B cell (primary cell): ENCODE measurements at regions not wholly inside any gene's neighbourhood (a gene's known extent, or its start where the extent isn't known, plus 50 kb on each side); places are given as distances from the start of the nearest gene placed in this dataset.

Experiments
- ATAC-seq: fragments of 200-7000 bp; cut with Tn5 transposase; one replicate; pipeline ENCODE4 v1.10.0; 2021; ENCODE audit warnings: low read depth, mild to moderate bottlenecking, moderate number of reproducible peaks, moderate library complexity
- CTCF ChIA-PET: fragments of 350-600 bp; sonication (Branson Sonifier 250); formaldehyde crosslinking; loops from one replicate; lab custom pipeline; 2021; ENCODE audit warnings: antibody characterized with exemption, inconsistent platforms; lab: Charles Lee
- POLR2A ChIA-PET: fragments of 350-600 bp; sonication (Branson Sonifier 250); formaldehyde crosslinking; loops from one replicate; lab custom pipeline; 2021; ENCODE audit warnings: antibody characterized with exemption; lab: Charles Lee
- DNase-seq: peaks from one replicate; pipeline ENCODE4 v3.0.0; 2013
- H2AFZ ChIP-seq: 2 replicates; pipeline ENCODE4 v1.6.1; 2012; ENCODE audit warnings: mild to moderate bottlenecking, low read depth, low read length; ENCODE audit not compliant: insufficient read depth, poor library complexity, severe bottlenecking
- H3K27ac ChIP-seq, 2 donors: 1 replicate in 1 of 2; 2 replicates in 1 of 2; pipeline ENCODE4 v1.5.1; 2012 to 2013; ENCODE audit warnings: low read length in 2 of 2, mild to moderate bottlenecking in 2 of 2, moderate library complexity in 1 of 2
- H3K27me3 ChIP-seq, 4 experiments: fragments of 200-600 bp in 1 of 4; sonication (generic) in 1 of 4; replicated peaks in 1 of 4; 1 replicate in 2 of 4; 2 replicates in 2 of 4; pipeline versions ENCODE4 v1.6.1 to v1.7.0; 2013 to 2016; ENCODE audit warnings: low read length in 3 of 4, mild to moderate bottlenecking in 2 of 4, mixed read lengths in 1 of 4, moderate library complexity in 1 of 4; ENCODE audit not compliant: insufficient read depth in 4 of 4, control insufficient read depth in 3 of 4; ENCODE audit errors: control extremely low read depth in 1 of 4
- H3K36me3 ChIP-seq, 2 experiments: replicated peaks in 1 of 2; 1 replicate in 1 of 2; 2 replicates in 1 of 2; pipeline versions ENCODE4 v1.6.1 to v1.7.1; 2013; ENCODE audit warnings: low read length in 1 of 2; ENCODE audit not compliant: insufficient read depth in 2 of 2, control insufficient read depth in 1 of 2; ENCODE audit errors: control extremely low read depth in 1 of 2, extremely low read depth in 1 of 2
- H3K4me1 ChIP-seq, 2 donors: fragments of 200-600 bp in 1 of 2; sonication (generic) in 1 of 2; 1 replicate in 1 of 2; 2 replicates in 1 of 2; pipeline versions ENCODE4 v1.5.1 to v1.6.1; 2013 to 2017; ENCODE audit warnings: low read length in 2 of 2; ENCODE audit not compliant: control insufficient read depth in 2 of 2, insufficient read depth in 2 of 2
- H3K4me2 ChIP-seq: replicated peaks from 2 replicates; pipeline ENCODE3; 2012; ENCODE audit warnings: mild to moderate bottlenecking, low read depth, low read length; ENCODE audit not compliant: poor library complexity, severe bottlenecking
- H3K4me3 ChIP-seq, 5 experiments: fragments of 200-600 bp in 1 of 5; sonication (generic) in 1 of 5; 1 replicate in 3 of 5; 2 replicates in 2 of 5; pipeline versions ENCODE4 v1.5.1 to v1.7.0; 2011 to 2016; ENCODE audit warnings: low read length in 4 of 5, mild to moderate bottlenecking in 4 of 5, low read depth in 2 of 5, control low read depth in 1 of 5, moderate library complexity in 1 of 5; ENCODE audit not compliant: insufficient read depth in 1 of 5; ENCODE audit errors: control extremely low read depth in 1 of 5, extremely low read depth in 1 of 5
- H3K79me2 ChIP-seq: fragments of 200-600 bp; sonication (generic); one replicate; pipeline ENCODE4 v1.6.0; 2016; ENCODE audit warnings: low read length; ENCODE audit not compliant: control insufficient read depth, insufficient read depth
- H3K9ac ChIP-seq: fragments of 200-600 bp; sonication (generic); 2 replicates; pipeline ENCODE4 v1.6.1; 2017; ENCODE audit warnings: mild to moderate bottlenecking, low read length, moderate library complexity
- H3K9me3 ChIP-seq, 3 donors: one replicate each; pipeline versions ENCODE4 v1.6.1 to v1.7.1; 2013; ENCODE audit warnings: low read length in 2 of 3; ENCODE audit not compliant: control insufficient read depth in 2 of 3, insufficient read depth in 1 of 3; ENCODE audit errors: control extremely low read depth in 1 of 3
- H4K20me1 ChIP-seq: 2 replicates; pipeline ENCODE4 v1.6.0; 2012; ENCODE audit warnings: mild to moderate bottlenecking, low read length; ENCODE audit not compliant: insufficient read depth, control insufficient read depth, poor library complexity, severe bottlenecking
- H3K27ac Mint-ChIP-seq: one replicate; pipeline ENCODE4 v1.8.0; 2021; ENCODE audit warnings: mixed read lengths
- H3K27me3 Mint-ChIP-seq: one replicate; pipeline ENCODE4 v1.8.0; 2021; ENCODE audit warnings: mixed read lengths
- H3K4me1 Mint-ChIP-seq: one replicate; pipeline ENCODE4 v1.8.0; 2021; ENCODE audit warnings: mixed read lengths
- H3K4me3 Mint-ChIP-seq: one replicate; pipeline ENCODE4 v1.8.0; 2021; ENCODE audit warnings: mixed read lengths
- H3K9me3 Mint-ChIP-seq: one replicate; pipeline ENCODE4 v1.8.0; 2022; ENCODE audit warnings: mixed read lengths; ENCODE audit not compliant: insufficient read depth
- EZH2 ChIP-seq: IDR thresholded peaks from 2 replicates; pipeline ENCODE4 v1.6.1; 2012; ENCODE audit warnings: borderline replicate concordance, low read depth, mild to moderate bottlenecking, moderate library complexity, low read length; ENCODE audit not compliant: insufficient read depth, poor library complexity, severe bottlenecking
- WGBS: methylation state at CpG from one replicate; pipeline ENCODE4 v1.1.5; 2013; ENCODE audit warnings: missing lambda C conversion rate; ENCODE audit not compliant: insufficient coverage; 5-methylcytosine and 5-hydroxymethylcytosine counted together
- intact Hi-C: fragments of 100-400 bp; cut with micrococcal nuclease; formaldehyde crosslinking; loops from one replicate; pipeline ENCODE4 v1.10.0; 2022
- TF ChIP-seq, protein P1 (sequence below): fragments of 200-600 bp; IDR thresholded peaks from one replicate; pipeline ENCODE4 v1.8.0; 2022; ENCODE audit warnings: antibody characterized with exemption, mild to moderate bottlenecking

GRCh38 chr3:189042832-189043231 is 128.9 kb upstream of the TPRG1 start:
- peaks cover 2% of the 10 kb centered on the region for H3K4me1 Mint-ChIP-seq
- H3K27me3 Mint-ChIP-seq: peaks cover 7% of the 10 kb centered on the region
- Histone ChIP-seq H4K20me1 (no peaks in the 10 kb centered on the region), H3K9me3 (no peaks in the 10 kb centered on the region), H3K36me3 (no peaks in the 10 kb centered on the region), H3K27ac (no peak overlapping the region), H3K4me1 (no peaks in the 10 kb centered on the region), H3K9ac (no peak overlapping the region), H3K27me3 (no peaks in the 10 kb centered on the region), H2AFZ (no peak overlapping the region), H3K79me2 (no peaks in the 10 kb centered on the region), H3K4me2 (no peak overlapping the region), H3K4me3 (no peak overlapping the region)
- DNase-seq (no peak), ATAC-seq (no peak)
- 100% methylated on average over 1 of the region's 4 CpGs for WGBS
- no peak overlapping the region for H3K27ac Mint-ChIP-seq
- no peak for TF ChIP-seq EZH2
- TF ChIP-seq, protein P1, sequence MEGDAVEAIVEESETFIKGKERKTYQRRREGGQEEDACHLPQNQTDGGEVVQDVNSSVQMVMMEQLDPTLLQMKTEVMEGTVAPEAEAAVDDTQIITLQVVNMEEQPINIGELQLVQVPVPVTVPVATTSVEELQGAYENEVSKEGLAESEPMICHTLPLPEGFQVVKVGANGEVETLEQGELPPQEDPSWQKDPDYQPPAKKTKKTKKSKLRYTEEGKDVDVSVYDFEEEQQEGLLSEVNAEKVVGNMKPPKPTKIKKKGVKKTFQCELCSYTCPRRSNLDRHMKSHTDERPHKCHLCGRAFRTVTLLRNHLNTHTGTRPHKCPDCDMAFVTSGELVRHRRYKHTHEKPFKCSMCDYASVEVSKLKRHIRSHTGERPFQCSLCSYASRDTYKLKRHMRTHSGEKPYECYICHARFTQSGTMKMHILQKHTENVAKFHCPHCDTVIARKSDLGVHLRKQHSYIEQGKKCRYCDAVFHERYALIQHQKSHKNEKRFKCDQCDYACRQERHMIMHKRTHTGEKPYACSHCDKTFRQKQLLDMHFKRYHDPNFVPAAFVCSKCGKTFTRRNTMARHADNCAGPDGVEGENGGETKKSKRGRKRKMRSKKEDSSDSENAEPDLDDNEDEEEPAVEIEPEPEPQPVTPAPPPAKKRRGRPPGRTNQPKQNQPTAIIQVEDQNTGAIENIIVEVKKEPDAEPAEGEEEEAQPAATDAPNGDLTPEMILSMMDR: no peak
- ChIA-PET CTCF (interaction anchor here (0.8 to 5.0 kb wide), 5 partner anchors 88 to 1363 kb away, joined by 3 to 96 read pairs (median 5); no protein-coding TSS in a partner anchor), POLR2A (no interaction called here)
- H3K4me3 Mint-ChIP-seq: no peak overlapping the region
- intact Hi-C loops: loop anchor here (5.0 kb wide), 1 partner anchor 86 kb away; no protein-coding TSS in a partner anchor
- H3K9me3 Mint-ChIP-seq: no peaks in the 10 kb centered on the region

DNA sequence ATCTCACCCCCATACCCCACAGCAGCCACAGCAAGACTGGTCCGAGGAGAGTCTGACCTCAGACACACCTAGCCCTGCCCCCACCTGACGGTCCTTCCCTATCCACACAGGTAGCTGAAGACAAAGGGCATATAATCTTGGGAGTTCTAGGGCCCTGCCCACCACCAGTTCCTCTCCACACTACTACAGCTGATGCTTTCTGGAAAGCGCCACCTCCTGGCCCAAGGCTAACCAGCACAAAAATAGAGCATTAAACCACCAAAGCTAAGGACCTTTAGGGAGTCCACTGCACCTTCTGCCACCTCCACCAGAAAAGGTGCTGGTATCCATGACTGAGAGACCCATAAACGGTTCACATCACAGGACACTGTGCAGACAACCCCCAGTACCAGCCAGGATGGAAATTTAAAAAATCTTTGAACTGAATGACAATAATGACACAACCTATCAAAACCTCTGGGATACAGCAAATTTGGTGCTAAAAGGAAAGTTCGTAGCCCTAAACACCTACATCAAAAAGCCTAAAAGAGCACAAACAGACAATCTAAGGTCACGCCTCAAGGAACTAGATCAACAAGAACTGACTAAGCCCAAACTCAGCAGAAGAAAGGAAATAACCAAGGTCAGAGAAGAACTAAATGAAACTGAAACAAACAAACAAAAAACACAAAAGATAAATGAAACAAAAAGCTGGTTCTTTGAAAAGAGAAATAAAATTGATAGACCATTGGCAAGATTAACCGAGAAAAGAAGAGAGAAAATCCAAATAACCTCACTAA is 122.1 kb upstream of the TPRG1 start:
- 76% methylated on average over 5 of the region's 7 CpGs for WGBS
- DNase-seq: no peak
- Mint-ChIP-seq H3K4me3 (no peak overlapping the region), H3K27me3 (peaks cover 35% of the 10 kb centered on the region), H3K9me3 (no peaks in the 10 kb centered on the region), H3K27ac (peak overlapping the region; percentile 7), H3K4me1 (peaks cover 7% of the 10 kb centered on the region)
- Histone ChIP-seq H3K9ac (no peak overlapping the region), H3K27me3 (peaks cover 0 to 5% (median 0%) of the 10 kb centered on the region in 4 experiments), H3K4me3 (no peak overlapping the region), H3K4me1 (peaks cover 4% of the 10 kb centered on the region in 2 donors), H3K79me2 (no peaks in the 10 kb centered on the region), H3K27ac (no peak overlapping the region), H2AFZ (no peak overlapping the region), H3K9me3 (peaks cover 0 to 2% (median 0%) of the 10 kb centered on the region in 3 donors), H3K4me2 (no peak overlapping the region), H3K36me3 (no peaks in the 10 kb centered on the region), H4K20me1 (no peaks in the 10 kb centered on the region)
- intact Hi-C loops: no loop called here
- ChIA-PET POLR2A (no interaction called here), CTCF (interaction anchor here (2.2 to 4.4 kb wide), 2 partner anchors 8 to 1310 kb away, joined by 11 to 23 read pairs; no protein-coding TSS in a partner anchor)
- TF ChIP-seq, protein P1: no peak
- TF ChIP-seq EZH2: no peak
- no peak for ATAC-seq
